Activated CD4-positive, alpha-beta T cell treated with anti-CD3 and anti-CD28 coated beads, Interleukin-2, amount 50 U/mL, for 48 hours (primary cell): ENCODE measurements at regions not wholly inside any gene's neighbourhood (a gene's known extent, or its start where the extent isn't known, plus 50 kb on each side); places are given as distances from the start of the nearest gene placed in this dataset.
"Not testable (repeated sequence)": the region's sequence is repeated elsewhere in the genome, so short reads cannot be mapped to it uniquely, and the experiment has no call there.

ENCODE experiments used
- DNase-seq, 2 experiments: peaks; one replicate each; pipeline ENCODE4 v3.0.0-alpha.2; 2020

- DNase-seq, result no peak
These were observed 1611.0 kb upstream of the ACO1 start for GRCh38 chr9:30773427-30773826.

- DNase-seq, result no peak
These were observed 1610.1 kb upstream of the ACO1 start for GRCh38 chr9:30774326-30774725.

- DNase-seq, result no peak
These were observed 1609.2 kb upstream of the ACO1 start for GRCh38 chr9:30775236-30775635.

- DNase-seq, result no peak
These were observed 1587.7 kb upstream of the ACO1 start for GRCh38 chr9:30796764-30797163.

GRCh38 chr9:30799527-30800101, 1584.8 kb upstream of the ACO1 start:
- DNase-seq, result no peak

GRCh38 chr9:30800421-30800820, 1584.0 kb upstream of the ACO1 start:
- no peak for DNase-seq

- DNase-seq, result no peak
These were observed 1571.6 kb upstream of the ACO1 start for GRCh38 chr9:30812821-30813220.

- DNase-seq, result no peak
These were observed 1568.9 kb upstream of the ACO1 start for GRCh38 chr9:30815585-30815984.

GRCh38 chr9:30845136-30845535, 1539.3 kb upstream of the ACO1 start:
- no peak for DNase-seq

GRCh38 chr9:30846651-30847050, 1537.8 kb upstream of the ACO1 start:
- DNase-seq, result no peak

- DNase-seq, result no peak
These were observed 1532.8 kb upstream of the ACO1 start for GRCh38 chr9:30851600-30851999.

GRCh38 chr9:30900706-30901105, 1483.7 kb upstream of the ACO1 start:
- DNase-seq, result no peak

- DNase-seq, result no peak
These were observed 1471.1 kb upstream of the ACO1 start for GRCh38 chr9:30913331-30913730.

- no peak for DNase-seq
These were observed 1469.0 kb upstream of the ACO1 start for GRCh38 chr9:30915451-30915850.

GRCh38 chr9:30925126-30925525, 1459.3 kb upstream of the ACO1 start:
- DNase-seq, result no peak

GRCh38 chr9:30925635-30926034, 1458.8 kb upstream of the ACO1 start:
- DNase-seq, result no peak

- DNase-seq, result no peak
These were observed 1456.4 kb upstream of the ACO1 start for GRCh38 chr9:30928045-30928444.

- no peak for DNase-seq
These were observed 1452.2 kb upstream of the ACO1 start for GRCh38 chr9:30932226-30932625.

GRCh38 chr9:30935730-30936129, 1448.7 kb upstream of the ACO1 start:
- no peak for DNase-seq

- no peak for DNase-seq
These were observed 1447.3 kb upstream of the ACO1 start for GRCh38 chr9:30937106-30937505.

- DNase-seq, result not testable (repeated sequence)
These were observed 1441.6 kb upstream of the ACO1 start for GRCh38 chr9:30942852-30943251.

GRCh38 chr9:30943446-30944224, 1440.8 kb upstream of the ACO1 start:
- DNase-seq, result no peak

GRCh38 chr9:30944225-30944569, 1440.2 kb upstream of the ACO1 start:
- no peak for DNase-seq

- DNase-seq, result no peak
These were observed 1439.6 kb upstream of the ACO1 start for GRCh38 chr9:30944741-30945280.

- DNase-seq, result no peak
These were observed 1420.1 kb upstream of the ACO1 start for GRCh38 chr9:30964332-30964731.
